PC-3 (cell line): ENCODE measurements at regions not wholly inside any gene's neighbourhood (a gene's known extent, or its start where the extent isn't known, plus 50 kb on each side); places are given as distances from the start of the nearest gene placed in this dataset.
"Not testable (repeated sequence)": the region's sequence is repeated elsewhere in the genome, so short reads cannot be mapped to it uniquely, and the experiment has no call there.

Experiments
- ATAC-seq: fragments of 200-7000 bp; cut with Tn5 transposase; 2 replicates; pipeline ENCODE4 v1.9.1; 2020; ENCODE audit warnings: mild to moderate bottlenecking, moderate library complexity
- BruUV-seq: library from RNA; stranded (reverse); fragments of 400-500 nt; replicated peaks from 2 replicates; lab custom pipeline; 2021; lab: Mats Ljungman, UMichigan
- CTCF ChIA-PET: fragments of 300-600 bp; sonication (Branson Sonifier 250); formaldehyde crosslinking; loops from one replicate; lab custom pipeline; 2022; ENCODE audit warnings: antibody characterized with exemption; lab: Charles Lee
- POLR2A ChIA-PET: fragments of 300-600 bp; sonication (Branson Sonifier 250); formaldehyde crosslinking; loops from one replicate; lab custom pipeline; 2022; ENCODE audit warnings: antibody characterized with exemption; ENCODE audit not compliant: unreplicated experiment; lab: Charles Lee
- DNase-seq: peaks from one replicate; pipeline ENCODE4 v3.0.0-alpha.2; 2015
- H2AFZ ChIP-seq: fragments of 300-600 bp; sonication (generic); 2 replicates; pipeline ENCODE4 v1.6.0; 2016; ENCODE audit warnings: antibody characterized with exemption, low read length
- H3F3A ChIP-seq: fragments of 300-600 bp; sonication (generic); one replicate; pipeline ENCODE4 v1.6.0; 2017; ENCODE audit warnings: antibody characterized with exemption, low read length, control low read depth, mild to moderate bottlenecking; ENCODE audit not compliant: unreplicated experiment
- H3K27ac ChIP-seq: fragments of 300-600 bp; sonication (generic); 2 replicates; pipeline ENCODE4 v1.5.1; 2016; ENCODE audit warnings: mild to moderate bottlenecking, low read length
- H3K27me3 ChIP-seq: fragments of 300-600 bp; sonication (generic); 2 replicates; pipeline ENCODE4 v1.6.1; 2016; ENCODE audit warnings: low read length, mixed read lengths
- H3K36me3 ChIP-seq: fragments of 300-600 bp; sonication (generic); 2 replicates; pipeline ENCODE4 v1.6.1; 2016; ENCODE audit warnings: low read depth, mixed run types, low read length, mixed read lengths
- H3K4me1 ChIP-seq: fragments of 300-600 bp; sonication (generic); 2 replicates; pipeline ENCODE4 v1.5.1; 2016; ENCODE audit warnings: low read length; ENCODE audit not compliant: insufficient read depth
- H3K4me2 ChIP-seq: fragments of 300-600 bp; sonication (generic); 2 replicates; pipeline ENCODE4 v1.6.0; 2016; ENCODE audit warnings: low read length
- H3K4me3 ChIP-seq: fragments of 300-600 bp; sonication (generic); 2 replicates; pipeline ENCODE4 v1.5.1; 2016; ENCODE audit warnings: mild to moderate bottlenecking, low read length, mixed read lengths
- H3K79me2 ChIP-seq: fragments of 300-600 bp; sonication (generic); 2 replicates; pipeline ENCODE4 v1.6.1; 2017; ENCODE audit warnings: low read length, mixed read lengths
- H3K9ac ChIP-seq: fragments of 300-600 bp; sonication (generic); 2 replicates; pipeline ENCODE4 v1.6.0; 2016; ENCODE audit warnings: mild to moderate bottlenecking, low read length
- H3K9me2 ChIP-seq: fragments of 300-600 bp; sonication (generic); replicated peaks from 2 replicates; pipeline ENCODE4 v1.6.1; 2016; ENCODE audit warnings: mixed run types, low read length, mixed read lengths
- H3K9me3 ChIP-seq: fragments of 300-600 bp; sonication (generic); 2 replicates; pipeline ENCODE4 v1.6.1; 2016; ENCODE audit warnings: low read length, mixed read lengths
- H4K20me1 ChIP-seq: fragments of 300-600 bp; sonication (generic); 2 replicates; pipeline ENCODE4 v1.6.1; 2016; ENCODE audit warnings: low read length, mixed read lengths
- EZH2 ChIP-seq: fragments of 300-600 bp; sonication (generic); IDR thresholded peaks from one replicate; pipeline ENCODE4 v1.6.1; 2017; ENCODE audit warnings: antibody characterized with exemption, mild to moderate bottlenecking, low read length; ENCODE audit not compliant: unreplicated experiment
- EZH2phosphoT487 ChIP-seq: fragments of 300-600 bp; sonication (generic); IDR thresholded peaks from 2 replicates; pipeline ENCODE4 v1.6.1; 2018; ENCODE audit warnings: mild to moderate bottlenecking, antibody characterized with exemption, low read length, borderline replicate concordance
- intact Hi-C: fragments of 100-400 bp; cut with micrococcal nuclease; formaldehyde crosslinking; loops from 2 replicates; pipeline ENCODE4 v1.9.0; 2023
- TF ChIP-seq, protein P1 (sequence below): fragments of 300-600 bp; sonication (generic); conservative IDR thresholded peaks from 2 replicates; pipeline ENCODE4 v1.5.1; 2017; ENCODE audit warnings: antibody characterized with exemption, low read depth, mild to moderate bottlenecking, low read length

DNA sequence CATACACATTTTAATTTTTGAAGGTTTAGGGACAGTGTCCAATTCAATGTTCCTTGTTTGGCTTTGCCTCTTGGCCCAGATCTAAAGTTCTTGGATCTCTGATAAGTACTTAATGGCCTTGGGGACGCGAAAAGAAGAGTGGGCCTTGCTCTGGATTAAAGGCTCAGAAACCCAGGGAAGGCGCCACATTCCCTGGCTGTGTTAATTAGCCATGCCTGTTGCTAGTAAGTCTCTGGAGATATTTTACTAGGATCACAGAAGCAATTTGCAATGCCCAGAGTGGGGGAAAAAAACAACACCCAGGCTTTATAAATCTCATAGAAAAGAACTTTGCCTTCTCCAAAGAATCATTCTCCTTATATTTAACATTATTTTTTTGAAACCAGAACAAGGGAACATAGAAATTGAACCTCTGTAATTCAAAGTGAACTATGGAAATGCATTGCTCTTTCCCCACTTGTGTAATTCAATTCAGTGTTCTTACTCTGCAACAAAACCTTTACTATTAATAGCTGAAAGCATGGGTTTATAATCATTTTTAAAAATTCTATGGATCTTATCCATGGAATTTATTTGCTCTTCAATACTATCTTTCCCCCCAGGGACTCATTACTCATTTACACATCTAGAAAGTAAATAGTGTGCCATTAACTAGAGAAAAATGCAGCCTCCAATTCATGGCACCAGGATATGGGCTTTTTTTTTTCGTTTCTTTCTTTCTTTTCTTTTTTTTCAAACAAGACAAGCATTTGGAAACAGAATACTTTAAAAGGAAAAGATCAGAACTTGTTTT is 172.2 kb upstream of the ANKRD55 start:
- H3K9ac ChIP-seq, result no peak overlapping the region
- no TSS peak for BruUV-seq
- H3K4me3 ChIP-seq, result no peak overlapping the region
- intact Hi-C loops, result no loop called here
- no peak overlapping the region for H2AFZ ChIP-seq
- no peaks in the 10 kb centered on the region for H3K36me3 ChIP-seq
- H3K27me3 ChIP-seq, result no peaks in the 10 kb centered on the region
- ChIA-PET POLR2A (no interaction called here), CTCF (no interaction called here)
- no peaks in the 10 kb centered on the region for H4K20me1 ChIP-seq
- H3K9me2 ChIP-seq, result no peaks in the 10 kb centered on the region
- DNase-seq (peak; percentile 3), ATAC-seq (no peak; the same call in 1 of the 2 replicates)
- TF ChIP-seq EZH2phosphoT487 (no peak), EZH2 (no peak)
- TF ChIP-seq, protein P1, sequence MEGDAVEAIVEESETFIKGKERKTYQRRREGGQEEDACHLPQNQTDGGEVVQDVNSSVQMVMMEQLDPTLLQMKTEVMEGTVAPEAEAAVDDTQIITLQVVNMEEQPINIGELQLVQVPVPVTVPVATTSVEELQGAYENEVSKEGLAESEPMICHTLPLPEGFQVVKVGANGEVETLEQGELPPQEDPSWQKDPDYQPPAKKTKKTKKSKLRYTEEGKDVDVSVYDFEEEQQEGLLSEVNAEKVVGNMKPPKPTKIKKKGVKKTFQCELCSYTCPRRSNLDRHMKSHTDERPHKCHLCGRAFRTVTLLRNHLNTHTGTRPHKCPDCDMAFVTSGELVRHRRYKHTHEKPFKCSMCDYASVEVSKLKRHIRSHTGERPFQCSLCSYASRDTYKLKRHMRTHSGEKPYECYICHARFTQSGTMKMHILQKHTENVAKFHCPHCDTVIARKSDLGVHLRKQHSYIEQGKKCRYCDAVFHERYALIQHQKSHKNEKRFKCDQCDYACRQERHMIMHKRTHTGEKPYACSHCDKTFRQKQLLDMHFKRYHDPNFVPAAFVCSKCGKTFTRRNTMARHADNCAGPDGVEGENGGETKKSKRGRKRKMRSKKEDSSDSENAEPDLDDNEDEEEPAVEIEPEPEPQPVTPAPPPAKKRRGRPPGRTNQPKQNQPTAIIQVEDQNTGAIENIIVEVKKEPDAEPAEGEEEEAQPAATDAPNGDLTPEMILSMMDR, result no peak
- peaks cover 7% of the 10 kb centered on the region; the same call in 1 of the 2 replicates for H3K4me1 ChIP-seq
- H3F3A ChIP-seq, result no peaks in the 10 kb centered on the region
- no peak overlapping the region for H3K27ac ChIP-seq
- no peak overlapping the region for H3K4me2 ChIP-seq
- no peaks in the 10 kb centered on the region for H3K9me3 ChIP-seq
- H3K79me2 ChIP-seq, result no peaks in the 10 kb centered on the region

DNA sequence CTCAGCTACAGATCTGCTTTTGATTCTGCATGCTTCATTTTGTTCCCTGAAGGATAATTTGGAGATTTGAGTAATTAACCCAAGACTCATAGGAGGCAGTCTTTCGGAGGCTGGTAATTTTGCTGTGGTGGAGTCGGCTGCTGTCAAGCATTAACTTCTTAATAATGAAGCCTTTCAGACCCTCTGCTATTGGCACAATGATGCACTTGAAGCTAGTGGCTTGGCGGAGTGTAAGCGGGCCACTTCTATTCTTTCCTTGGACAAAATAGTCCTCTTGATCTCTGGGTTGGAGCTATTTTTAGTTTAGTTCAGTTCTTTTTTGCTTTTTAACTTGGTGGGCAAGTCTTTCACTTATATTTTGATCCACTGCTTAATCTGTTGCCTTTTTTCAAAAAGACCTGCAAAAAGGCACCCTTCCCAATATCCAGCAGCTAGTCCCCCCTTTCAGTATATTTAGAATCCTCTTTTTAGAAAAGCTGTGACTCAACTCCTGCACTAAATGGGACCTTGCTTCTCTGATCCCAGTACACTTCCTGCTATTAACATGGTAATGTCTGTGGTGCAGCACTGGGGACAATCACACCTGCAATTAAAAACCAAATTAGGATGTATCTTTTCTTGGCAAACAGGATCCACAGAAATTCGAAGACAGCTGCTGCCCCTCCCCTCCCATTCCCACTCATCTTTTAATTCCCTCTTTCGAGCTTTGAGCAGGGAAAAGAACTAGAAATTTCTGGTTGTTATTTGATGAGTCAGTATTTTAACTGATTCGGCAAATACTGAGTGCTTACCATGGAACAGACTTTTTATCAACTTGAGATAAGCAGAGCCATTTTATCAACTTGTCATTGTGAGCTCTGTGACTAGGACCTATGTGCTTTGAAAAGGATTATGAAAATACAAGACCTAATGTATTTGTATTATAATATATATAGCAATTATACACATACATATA is 169.4 kb upstream of the ANKRD55 start:
- no peak overlapping the region for H3K4me3 ChIP-seq
- no peaks in the 10 kb centered on the region for H3K4me1 ChIP-seq
- intact Hi-C loops, result no loop called here
- no peaks in the 10 kb centered on the region for H4K20me1 ChIP-seq
- no peaks in the 10 kb centered on the region for H3K27me3 ChIP-seq
- no peak overlapping the region for H3K4me2 ChIP-seq
- no peak overlapping the region for H2AFZ ChIP-seq
- POLR2A ChIA-PET, result no interaction called here
- no peak overlapping the region for H3K9ac ChIP-seq
- ATAC-seq, result no peak
- TF ChIP-seq EZH2phosphoT487, result no peak
- no peaks in the 10 kb centered on the region for H3K9me3 ChIP-seq
- H3K27ac ChIP-seq, result no peak overlapping the region
- no peaks in the 10 kb centered on the region for H3K79me2 ChIP-seq
- H3K36me3 ChIP-seq, result no peaks in the 10 kb centered on the region
- H3K9me2 ChIP-seq, result no peaks in the 10 kb centered on the region
- CTCF ChIA-PET, result no interaction called here
- BruUV-seq, result no TSS peak
- H3F3A ChIP-seq, result no peaks in the 10 kb centered on the region
- no peak for DNase-seq

DNA sequence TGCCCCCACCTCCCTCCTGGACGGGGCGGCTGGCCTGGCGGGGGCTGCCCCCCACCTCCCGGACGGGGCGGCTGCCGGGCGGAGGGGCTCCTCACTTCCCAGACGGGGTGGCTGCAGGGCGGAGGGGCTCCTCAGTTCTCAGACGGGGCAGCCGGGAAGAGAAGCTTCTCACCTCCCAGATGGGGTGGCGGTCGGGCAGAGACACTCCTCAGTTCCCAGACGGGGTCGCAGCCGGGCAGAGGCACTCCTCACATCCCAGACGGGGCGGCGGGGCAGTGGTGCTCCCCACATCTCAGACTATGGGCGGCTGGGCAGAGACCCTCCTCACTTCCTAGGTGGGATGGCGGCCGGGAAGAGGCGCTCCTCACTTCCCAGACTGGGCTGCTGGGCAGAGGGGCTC is 164.7 kb upstream of the ANKRD55 start:
- H3K4me3 ChIP-seq, CTCF ChIA-PET, H3K4me1 ChIP-seq, H2AFZ ChIP-seq, BruUV-seq, ATAC-seq, H3K27ac ChIP-seq, H4K20me1 ChIP-seq, H3K79me2 ChIP-seq, DNase-seq, H3K36me3 ChIP-seq, intact Hi-C loops, POLR2A ChIA-PET, H3K9ac ChIP-seq, H3K27me3 ChIP-seq, H3F3A ChIP-seq, H3K9me2 ChIP-seq, H3K4me2 ChIP-seq, H3K9me3 ChIP-seq: not testable (repeated sequence)
